GM06990 (cell line): ENCODE measurements at regions not wholly inside any gene's neighbourhood (a gene's known extent, or its start where the extent isn't known, plus 50 kb on each side); places are given as distances from the start of the nearest gene placed in this dataset.

Source experiments
- DNase-seq: peaks from one replicate; pipeline ENCODE4 v3.0.0-alpha.2; 2011; ENCODE audit not compliant: insufficient read length; ENCODE audit errors: extremely low read depth
- H3K27me3 ChIP-seq: replicated peaks from 2 replicates; pipeline ENCODE4 v1.6.0; 2011; ENCODE audit warnings: low read length; ENCODE audit not compliant: control insufficient read depth, insufficient read depth
- H3K36me3 ChIP-seq: 2 replicates; pipeline ENCODE4 v1.5.1; 2011; ENCODE audit warnings: low read length; ENCODE audit not compliant: control insufficient read depth, insufficient read depth
- H3K4me3 ChIP-seq: replicated peaks from 2 replicates; pipeline ENCODE4 v1.5.1; 2011; ENCODE audit warnings: low read depth, mild to moderate bottlenecking, control low read depth, low read length
- TF ChIP-seq, protein P1 (sequence below): IDR thresholded peaks from 2 replicates; pipeline ENCODE4 v1.5.1; 2011; ENCODE audit warnings: low read length, control low read depth, mild to moderate bottlenecking, inconsistent platforms; ENCODE audit not compliant: insufficient read depth, poor library complexity, severe bottlenecking

DNA sequence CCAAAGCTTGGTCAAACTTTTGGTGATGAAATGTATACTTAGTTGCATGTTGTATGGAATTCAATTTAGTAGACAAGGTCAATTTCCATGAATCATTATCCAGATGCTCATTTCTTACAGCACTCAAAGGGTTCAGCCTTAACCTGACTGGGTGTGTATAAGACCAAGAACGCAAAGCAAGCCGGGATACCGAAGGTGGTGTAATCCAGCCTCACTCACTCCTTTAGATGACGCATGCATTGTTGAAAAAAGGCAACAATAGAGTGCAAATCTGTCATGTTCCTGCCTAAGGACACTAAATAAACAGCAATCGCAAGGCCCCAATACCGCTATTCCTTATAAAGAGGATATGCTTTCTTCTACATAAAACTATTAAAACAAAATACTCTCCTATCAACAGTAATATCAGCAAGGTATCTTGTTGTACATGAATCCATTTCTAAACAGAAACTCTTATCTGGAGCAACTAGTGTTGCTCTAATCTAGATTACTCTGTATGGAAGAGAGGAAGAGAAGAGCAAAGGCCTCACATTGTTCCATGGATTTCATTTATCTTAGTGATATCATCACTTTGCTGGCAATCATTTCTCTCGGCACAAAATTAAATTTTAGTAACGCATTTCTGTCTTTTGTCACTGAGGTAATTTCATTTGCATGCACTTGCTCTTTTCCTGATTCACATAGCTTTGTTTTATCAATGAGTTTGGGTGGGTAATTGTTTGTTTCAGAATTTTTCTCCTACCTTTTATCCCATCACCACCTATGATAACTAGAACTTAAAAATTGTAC, 96.2 kb downstream of the PLK2 start:
- no peak overlapping the region for H3K4me3 ChIP-seq
- no peak for DNase-seq
- TF ChIP-seq, protein P1, sequence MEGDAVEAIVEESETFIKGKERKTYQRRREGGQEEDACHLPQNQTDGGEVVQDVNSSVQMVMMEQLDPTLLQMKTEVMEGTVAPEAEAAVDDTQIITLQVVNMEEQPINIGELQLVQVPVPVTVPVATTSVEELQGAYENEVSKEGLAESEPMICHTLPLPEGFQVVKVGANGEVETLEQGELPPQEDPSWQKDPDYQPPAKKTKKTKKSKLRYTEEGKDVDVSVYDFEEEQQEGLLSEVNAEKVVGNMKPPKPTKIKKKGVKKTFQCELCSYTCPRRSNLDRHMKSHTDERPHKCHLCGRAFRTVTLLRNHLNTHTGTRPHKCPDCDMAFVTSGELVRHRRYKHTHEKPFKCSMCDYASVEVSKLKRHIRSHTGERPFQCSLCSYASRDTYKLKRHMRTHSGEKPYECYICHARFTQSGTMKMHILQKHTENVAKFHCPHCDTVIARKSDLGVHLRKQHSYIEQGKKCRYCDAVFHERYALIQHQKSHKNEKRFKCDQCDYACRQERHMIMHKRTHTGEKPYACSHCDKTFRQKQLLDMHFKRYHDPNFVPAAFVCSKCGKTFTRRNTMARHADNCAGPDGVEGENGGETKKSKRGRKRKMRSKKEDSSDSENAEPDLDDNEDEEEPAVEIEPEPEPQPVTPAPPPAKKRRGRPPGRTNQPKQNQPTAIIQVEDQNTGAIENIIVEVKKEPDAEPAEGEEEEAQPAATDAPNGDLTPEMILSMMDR, result no peak
- no peaks in the 10 kb centered on the region for H3K36me3 ChIP-seq
- H3K27me3 ChIP-seq, result no peaks in the 10 kb centered on the region

DNA sequence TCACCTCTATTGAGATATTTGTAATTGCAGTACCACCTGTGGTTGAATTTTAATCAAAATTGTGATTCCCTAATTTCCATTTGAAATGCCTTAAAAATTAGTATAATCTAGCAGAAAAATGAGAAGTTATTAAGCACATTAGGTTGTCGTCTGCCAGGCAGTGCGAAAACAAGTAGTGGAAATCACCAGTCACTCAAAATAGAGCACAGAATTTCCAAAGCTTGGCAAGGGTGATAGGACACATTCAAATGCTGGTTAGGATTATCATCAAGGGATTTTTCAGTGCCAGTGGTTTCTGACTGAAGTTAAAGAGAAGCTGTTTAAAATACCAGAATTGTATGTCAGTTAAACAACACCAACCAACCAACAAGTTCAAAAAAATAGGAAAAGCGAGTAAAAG, 97.8 kb downstream of the PLK2 start:
- Histone ChIP-seq H3K27me3 (no peaks in the 10 kb centered on the region), H3K4me3 (no peak overlapping the region), H3K36me3 (no peaks in the 10 kb centered on the region)
- no peak for DNase-seq
- TF ChIP-seq, protein P1, result no peak

GRCh38 chr5:58360794-58361193, 99.1 kb downstream of the PLK2 start:
- Histone ChIP-seq H3K4me3 (no peak overlapping the region), H3K36me3 (no peaks in the 10 kb centered on the region), H3K27me3 (no peaks in the 10 kb centered on the region)
- TF ChIP-seq, protein P1, result no peak
- no peak for DNase-seq

DNA sequence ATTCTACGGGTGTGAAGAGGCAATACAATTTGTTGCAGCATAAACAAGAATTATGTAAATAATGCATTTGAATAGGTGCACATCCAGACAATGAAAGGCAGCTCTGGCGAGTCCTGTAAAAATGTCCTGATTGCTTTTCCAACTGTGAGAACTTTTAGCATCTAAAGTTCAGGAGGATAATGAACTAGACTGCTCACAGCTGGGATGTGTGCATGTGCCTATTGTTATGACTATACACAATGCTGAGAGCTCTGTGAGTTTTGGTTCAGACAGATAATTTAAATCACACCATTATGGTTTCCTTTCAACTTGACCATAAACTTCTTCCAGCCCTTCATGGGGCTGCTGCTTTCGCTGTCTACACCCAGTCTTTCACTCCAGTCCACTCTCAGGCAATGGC, 99.9 kb downstream of the PLK2 start:
- DNase-seq, result no peak
- H3K27me3 ChIP-seq, result no peaks in the 10 kb centered on the region
- H3K36me3 ChIP-seq, result no peaks in the 10 kb centered on the region
- no peak overlapping the region for H3K4me3 ChIP-seq
- TF ChIP-seq, protein P1, result no peak

- H3K27me3 ChIP-seq, result no peaks in the 10 kb centered on the region
- H3K4me3 ChIP-seq, result no peak overlapping the region
- TF ChIP-seq, protein P1, result no peak
- no peaks in the 10 kb centered on the region for H3K36me3 ChIP-seq
- DNase-seq, result no peak
Observed at GRCh38 chr5:58358501-58359178, 101.2 kb downstream of the PLK2 start.
